Osteocyte (in vitro differentiated cells): ENCODE measurements at regions not wholly inside any gene's neighbourhood (a gene's known extent, or its start where the extent isn't known, plus 50 kb on each side); places are given as distances from the start of the nearest gene placed in this dataset.

Experiments
- DNase-seq: peaks from one replicate; pipeline ENCODE4 v3.0.0; 2021; ENCODE audit warnings: mixed read lengths; ENCODE audit not compliant: unreplicated experiment; ENCODE audit errors: extremely low spot score
- H3K27ac Mint-ChIP-seq: one replicate; pipeline ENCODE4 v1.8.0; 2021; ENCODE audit warnings: mild to moderate bottlenecking, mixed read lengths; ENCODE audit not compliant: unreplicated experiment
- H3K27me3 Mint-ChIP-seq: one replicate; pipeline ENCODE4 v1.8.0; 2021; ENCODE audit warnings: mixed read lengths; ENCODE audit not compliant: unreplicated experiment
- H3K36me3 Mint-ChIP-seq: one replicate; pipeline ENCODE4 v1.8.0; 2021; ENCODE audit warnings: mixed read lengths; ENCODE audit not compliant: unreplicated experiment
- H3K4me1 Mint-ChIP-seq: one replicate; pipeline ENCODE4 v1.8.0; 2021; ENCODE audit warnings: mixed read lengths; ENCODE audit not compliant: unreplicated experiment
- H3K4me3 Mint-ChIP-seq: one replicate; pipeline ENCODE4 v1.8.0; 2021; ENCODE audit warnings: mild to moderate bottlenecking, moderate library complexity, mixed read lengths; ENCODE audit not compliant: unreplicated experiment
- H3K9me3 Mint-ChIP-seq: one replicate; pipeline ENCODE4 v1.8.0; 2021; ENCODE audit warnings: mixed read lengths; ENCODE audit not compliant: unreplicated experiment
- CTCF ChIP-seq: fragments of 200-600 bp; sonication (generic); IDR thresholded peaks from 2 replicates; pipeline ENCODE4 v1.5.0; 2021; ENCODE audit warnings: antibody characterized with exemption, mild to moderate bottlenecking, moderate library complexity

GRCh38 chr4:79224777-79225104, 101.1 kb downstream of the NAA11 start:
- H3K9me3 Mint-ChIP-seq: peaks cover 13% of the 10 kb centered on the region
- no peaks in the 10 kb centered on the region for H3K4me1 Mint-ChIP-seq
- no peak for DNase-seq
- H3K4me3 Mint-ChIP-seq: no peak overlapping the region
- no peak overlapping the region for H3K27ac Mint-ChIP-seq
- no peaks in the 10 kb centered on the region for H3K36me3 Mint-ChIP-seq
- H3K27me3 Mint-ChIP-seq: no peaks in the 10 kb centered on the region
- TF ChIP-seq CTCF: no peak

- no peaks in the 10 kb centered on the region for H3K27me3 Mint-ChIP-seq
- TF ChIP-seq CTCF: no peak
- peaks cover 13% of the 10 kb centered on the region for H3K9me3 Mint-ChIP-seq
- H3K27ac Mint-ChIP-seq: no peak overlapping the region
- DNase-seq: no peak
- no peaks in the 10 kb centered on the region for H3K4me1 Mint-ChIP-seq
- no peak overlapping the region for H3K4me3 Mint-ChIP-seq
- no peaks in the 10 kb centered on the region for H3K36me3 Mint-ChIP-seq
Measured at GRCh38 chr4:79223993-79224776, 101.7 kb downstream of the NAA11 start.

- Mint-ChIP-seq H3K27ac (no peak overlapping the region), H3K9me3 (no peaks in the 10 kb centered on the region), H3K36me3 (no peaks in the 10 kb centered on the region), H3K4me1 (no peaks in the 10 kb centered on the region), H3K27me3 (no peaks in the 10 kb centered on the region), H3K4me3 (no peak overlapping the region)
- TF ChIP-seq CTCF: no peak
- DNase-seq: no peak
Measured at GRCh38 chr4:79217025-79217424, 108.8 kb downstream of the NAA11 start.

GRCh38 chr4:79213702-79214101, 112.2 kb downstream of the NAA11 start:
- no peaks in the 10 kb centered on the region for H3K36me3 Mint-ChIP-seq
- TF ChIP-seq CTCF: no peak
- no peaks in the 10 kb centered on the region for H3K4me1 Mint-ChIP-seq
- H3K27me3 Mint-ChIP-seq: no peaks in the 10 kb centered on the region
- H3K4me3 Mint-ChIP-seq: no peak overlapping the region
- H3K9me3 Mint-ChIP-seq: no peaks in the 10 kb centered on the region
- H3K27ac Mint-ChIP-seq: no peak overlapping the region
- no peak for DNase-seq

- H3K4me1 Mint-ChIP-seq: no peaks in the 10 kb centered on the region
- TF ChIP-seq CTCF: no peak
- H3K27ac Mint-ChIP-seq: no peak overlapping the region
- no peaks in the 10 kb centered on the region for H3K27me3 Mint-ChIP-seq
- no peak for DNase-seq
- no peak overlapping the region for H3K4me3 Mint-ChIP-seq
- H3K36me3 Mint-ChIP-seq: no peaks in the 10 kb centered on the region
- H3K9me3 Mint-ChIP-seq: no peaks in the 10 kb centered on the region
Measured at GRCh38 chr4:79213010-79213409, 112.9 kb downstream of the NAA11 start.
